ENCODE measurements at regions not wholly inside any gene's neighbourhood (a gene's known extent, or its start where the extent isn't known, plus 50 kb on each side); places are given as distances from the start of the nearest gene placed in this dataset.

DNA sequence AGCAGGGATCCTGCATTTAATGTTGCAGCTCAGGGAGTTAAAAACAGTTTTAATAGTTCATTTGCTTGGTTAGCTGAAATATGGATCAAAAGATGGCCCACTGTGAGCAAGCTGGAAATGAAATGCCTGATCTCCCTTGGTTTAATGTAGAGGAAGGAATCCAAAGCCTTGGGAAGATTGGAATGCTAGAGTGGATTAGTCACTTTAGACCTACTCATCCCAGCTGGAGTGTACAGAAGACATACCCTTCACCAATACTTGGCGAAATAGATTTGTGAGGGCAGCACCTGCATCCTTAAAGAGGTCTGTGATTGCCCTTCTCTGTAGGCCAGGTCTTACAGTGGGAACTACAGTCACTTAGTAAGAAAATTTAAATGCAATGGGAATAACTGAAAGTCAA, 58.0 kb upstream of the KRAS start:
- TF ChIP-seq, protein P1, sequence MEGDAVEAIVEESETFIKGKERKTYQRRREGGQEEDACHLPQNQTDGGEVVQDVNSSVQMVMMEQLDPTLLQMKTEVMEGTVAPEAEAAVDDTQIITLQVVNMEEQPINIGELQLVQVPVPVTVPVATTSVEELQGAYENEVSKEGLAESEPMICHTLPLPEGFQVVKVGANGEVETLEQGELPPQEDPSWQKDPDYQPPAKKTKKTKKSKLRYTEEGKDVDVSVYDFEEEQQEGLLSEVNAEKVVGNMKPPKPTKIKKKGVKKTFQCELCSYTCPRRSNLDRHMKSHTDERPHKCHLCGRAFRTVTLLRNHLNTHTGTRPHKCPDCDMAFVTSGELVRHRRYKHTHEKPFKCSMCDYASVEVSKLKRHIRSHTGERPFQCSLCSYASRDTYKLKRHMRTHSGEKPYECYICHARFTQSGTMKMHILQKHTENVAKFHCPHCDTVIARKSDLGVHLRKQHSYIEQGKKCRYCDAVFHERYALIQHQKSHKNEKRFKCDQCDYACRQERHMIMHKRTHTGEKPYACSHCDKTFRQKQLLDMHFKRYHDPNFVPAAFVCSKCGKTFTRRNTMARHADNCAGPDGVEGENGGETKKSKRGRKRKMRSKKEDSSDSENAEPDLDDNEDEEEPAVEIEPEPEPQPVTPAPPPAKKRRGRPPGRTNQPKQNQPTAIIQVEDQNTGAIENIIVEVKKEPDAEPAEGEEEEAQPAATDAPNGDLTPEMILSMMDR (IDR thresholded peaks at IDR 0.05 in 4 of 5, conservative IDR thresholded peaks at IDR 0.05 in 1 of 5): no peak
- no peak for TF ChIP-seq POLR2A (IDR thresholded peaks at IDR 0.05)

Data from gastrocnemius medialis (tissue), 4 donors.